CD4-positive, alpha-beta T cell treated with Interleukin-12 subunit alpha and Interleukin-12 subunit beta, for 1 hour (primary cell): ENCODE measurements at regions not wholly inside any gene's neighbourhood (a gene's known extent, or its start where the extent isn't known, plus 50 kb on each side); places are given as distances from the start of the nearest gene placed in this dataset.
"Not testable (repeated sequence)": the region's sequence is repeated elsewhere in the genome, so short reads cannot be mapped to it uniquely, and the experiment has no call there.

Source experiments
- DNase-seq: peaks from one replicate; pipeline ENCODE4 v3.0.0-alpha.2; 2020

GRCh38 chr9:6102336-6102987 lies 87.0 kb upstream of the RANBP6 start:
- DNase-seq = not testable (repeated sequence)

- not testable (repeated sequence) for DNase-seq
Observed at GRCh38 chr9:6101725-6102124, 86.3 kb upstream of the RANBP6 start.

GRCh38 chr9:6099346-6099745 lies 83.9 kb upstream of the RANBP6 start:
- DNase-seq = not testable (repeated sequence)

- no peak for DNase-seq
Observed at GRCh38 chr9:6098431-6098830, 83.0 kb upstream of the RANBP6 start.

GRCh38 chr9:6096821-6097220 lies 81.4 kb upstream of the RANBP6 start:
- no peak for DNase-seq

GRCh38 chr9:6090277-6091210 lies 75.1 kb upstream of the RANBP6 start:
- DNase-seq = no peak

GRCh38 chr9:6089300-6089699 lies 73.9 kb upstream of the RANBP6 start:
- no peak for DNase-seq

GRCh38 chr9:6086006-6086655 lies 70.7 kb upstream of the RANBP6 start:
- DNase-seq = no peak

GRCh38 chr9:6080154-6080716 lies 64.8 kb upstream of the RANBP6 start:
- DNase-seq = peak; percentile 75

- no peak for DNase-seq
Observed at GRCh38 chr9:6079386-6079785, 64.0 kb upstream of the RANBP6 start.

GRCh38 chr9:6078382-6079105 lies 63.1 kb upstream of the RANBP6 start:
- no peak for DNase-seq

- DNase-seq = no peak
Observed at GRCh38 chr9:6076851-6077250, 61.4 kb upstream of the RANBP6 start.

- DNase-seq = no peak
Observed at GRCh38 chr9:6073731-6074130, 58.3 kb upstream of the RANBP6 start.

- DNase-seq = no peak
Observed at GRCh38 chr9:6072865-6073264, 57.4 kb upstream of the RANBP6 start.

- DNase-seq = no peak
Observed at GRCh38 chr9:6072453-6072852, 57.0 kb upstream of the RANBP6 start.

GRCh38 chr9:6068983-6069382 lies 53.6 kb upstream of the RANBP6 start:
- peak; percentile 59 for DNase-seq

- DNase-seq = no peak
Observed at GRCh38 chr9:6067426-6067825, 52.0 kb upstream of the RANBP6 start.
